HG03139 (cell line): ENCODE measurements at regions not wholly inside any gene's neighbourhood (a gene's known extent, or its start where the extent isn't known, plus 50 kb on each side); places are given as distances from the start of the nearest gene placed in this dataset.

Experiments used
- ATAC-seq: cut with Tn5 transposase; IDR thresholded peaks from one replicate; pipeline ENCODE4 v1.9.1; 2021; ENCODE audit not compliant: unreplicated experiment

DNA sequence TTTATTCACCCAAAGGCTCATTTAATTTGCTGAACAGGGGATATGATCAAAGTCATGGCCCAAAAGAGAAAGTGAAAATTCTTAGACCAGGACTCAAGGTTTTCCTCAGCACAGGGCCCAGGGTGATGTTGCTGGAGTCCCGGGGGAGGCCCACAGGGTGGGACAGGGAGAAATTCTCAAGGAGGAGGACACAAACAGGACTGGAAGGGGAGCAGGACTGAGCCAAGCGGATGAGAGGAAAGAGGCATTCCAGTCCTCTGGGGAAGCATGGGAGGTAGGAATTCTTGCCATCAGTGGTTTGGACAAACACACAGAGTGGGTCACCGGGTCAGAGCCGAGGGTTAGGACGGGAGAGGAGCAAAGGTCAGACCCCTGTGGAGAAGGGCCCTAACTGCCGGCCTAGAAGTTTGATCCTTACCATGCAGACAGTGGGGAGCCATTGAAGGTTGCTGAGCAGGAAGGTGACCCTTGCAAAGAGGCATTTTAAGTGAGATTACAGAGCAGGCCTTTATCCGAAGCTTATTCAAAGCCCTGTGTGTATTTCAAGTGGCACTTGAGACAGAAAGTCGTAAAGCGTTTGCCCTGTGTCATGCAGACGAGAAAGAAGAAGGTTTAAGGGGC is 68.4 kb upstream of the PTGR2 start:
- no peak for ATAC-seq

DNA sequence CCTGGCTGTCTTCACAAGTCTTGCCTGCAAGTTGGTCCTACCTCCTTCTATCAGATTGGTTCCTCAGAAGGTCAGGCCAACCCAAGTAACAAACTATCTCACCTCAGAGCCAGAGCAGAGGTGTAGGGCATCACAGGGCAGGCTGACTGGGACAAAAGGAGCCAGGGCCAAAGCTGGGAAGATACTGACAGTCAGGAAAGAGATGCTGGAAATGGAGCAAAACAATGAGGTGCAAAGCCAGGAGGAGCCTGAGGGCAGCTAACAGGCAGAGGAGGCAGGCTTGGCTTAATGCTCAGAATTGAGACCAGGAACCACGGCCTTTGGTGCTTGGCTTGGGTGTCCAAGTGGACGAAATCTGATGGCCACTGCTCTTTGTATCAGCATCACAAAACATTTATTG is 68.4 kb upstream of the PNMA1 start:
- ATAC-seq, result no peak

DNA sequence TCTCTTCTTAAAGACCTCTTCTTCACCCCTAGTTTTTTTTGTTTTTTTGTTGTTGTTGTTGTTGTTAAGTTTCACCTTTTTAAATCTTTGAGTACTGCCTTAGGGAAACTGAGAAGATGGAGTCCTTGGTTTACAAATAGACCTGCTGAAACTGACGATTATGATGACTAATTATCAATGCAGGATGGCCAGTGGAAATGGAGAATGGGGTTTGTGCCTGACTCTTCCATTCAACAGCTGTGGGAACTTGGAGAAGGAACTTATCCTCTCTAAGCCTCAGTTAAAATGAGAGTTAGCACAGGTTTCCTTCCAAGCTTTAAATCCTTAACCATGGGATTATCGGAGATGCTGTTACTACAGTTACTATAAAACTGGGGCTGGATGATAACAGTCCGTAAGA is 66.7 kb upstream of the PNMA1 start:
- no peak for ATAC-seq

DNA sequence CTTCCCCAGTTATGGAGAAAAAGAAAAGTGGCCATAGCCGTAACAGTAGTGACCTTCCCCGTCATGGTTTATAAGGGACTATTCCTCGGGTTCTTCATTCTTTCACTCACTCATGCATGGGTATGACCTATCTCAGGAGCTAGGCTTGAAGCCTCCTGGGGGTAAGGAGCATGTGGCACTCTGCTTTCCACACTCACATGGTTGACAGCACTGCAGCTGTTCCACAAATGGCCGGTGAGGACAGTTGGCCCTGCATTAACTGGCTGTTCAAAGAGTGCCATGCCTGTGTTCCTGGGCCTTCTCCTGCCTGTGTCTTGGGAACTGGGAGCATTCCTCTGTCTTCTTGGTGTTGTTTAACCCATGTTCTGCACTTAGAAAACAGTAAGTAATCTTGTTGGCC is 66.2 kb upstream of the PNMA1 start:
- ATAC-seq, result no peak

DNA sequence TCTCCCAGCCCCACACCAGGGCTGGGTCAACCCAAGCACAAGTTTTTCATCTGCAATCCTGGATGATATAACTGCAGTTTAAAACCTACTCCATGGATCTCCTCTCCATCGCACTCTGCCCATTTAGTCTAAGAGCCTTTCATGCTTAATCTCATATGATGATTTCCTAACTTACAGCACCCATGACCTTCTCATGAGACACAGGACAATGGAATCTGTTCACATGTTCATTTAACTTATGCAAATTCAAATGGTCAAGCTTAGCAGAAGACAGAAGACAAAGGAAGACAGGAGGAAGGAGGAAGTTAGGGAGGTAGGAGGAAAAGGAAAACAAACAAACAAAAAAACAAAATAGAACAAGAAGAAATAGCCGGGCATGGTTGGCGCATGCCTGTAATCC is 64.6 kb upstream of the PNMA1 start:
- ATAC-seq, result no peak

DNA sequence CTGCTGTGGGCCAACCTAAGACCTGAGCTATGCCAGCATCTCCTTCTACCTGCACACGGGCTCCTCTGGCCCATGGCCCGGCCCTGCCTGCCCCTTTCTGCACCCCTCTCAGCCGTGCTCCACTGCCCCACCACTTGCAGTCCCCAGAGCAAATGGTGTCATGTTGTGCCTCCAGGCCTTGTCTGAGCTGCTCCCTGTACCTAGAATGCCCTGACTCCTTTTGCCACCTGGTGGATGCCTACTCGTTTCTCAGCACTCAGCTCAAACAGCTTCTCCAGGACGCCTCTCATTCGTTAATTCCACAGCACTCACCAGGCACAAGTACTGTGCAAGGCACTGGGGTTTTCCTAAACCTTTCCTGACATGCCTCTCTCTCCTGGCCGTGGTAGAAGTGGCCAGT is 63.2 kb upstream of the PNMA1 start:
- no peak for ATAC-seq

DNA sequence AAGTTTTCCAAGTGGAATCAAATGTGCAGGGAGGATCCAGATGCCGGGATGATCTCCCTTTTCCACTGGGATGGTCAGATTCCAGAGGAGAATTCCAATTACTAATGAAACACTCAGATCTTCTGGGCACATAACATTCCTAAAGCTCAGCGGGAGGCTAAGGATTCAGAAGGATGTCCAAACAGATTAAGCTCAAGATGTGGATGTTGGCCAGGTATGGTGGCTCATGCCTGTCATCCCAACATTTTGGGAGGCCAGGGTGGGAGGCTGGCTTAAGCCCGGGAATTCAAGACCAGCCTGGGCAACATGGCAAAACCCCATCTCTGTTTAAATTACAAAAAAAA is 62.0 kb upstream of the PNMA1 start:
- no peak for ATAC-seq

DNA sequence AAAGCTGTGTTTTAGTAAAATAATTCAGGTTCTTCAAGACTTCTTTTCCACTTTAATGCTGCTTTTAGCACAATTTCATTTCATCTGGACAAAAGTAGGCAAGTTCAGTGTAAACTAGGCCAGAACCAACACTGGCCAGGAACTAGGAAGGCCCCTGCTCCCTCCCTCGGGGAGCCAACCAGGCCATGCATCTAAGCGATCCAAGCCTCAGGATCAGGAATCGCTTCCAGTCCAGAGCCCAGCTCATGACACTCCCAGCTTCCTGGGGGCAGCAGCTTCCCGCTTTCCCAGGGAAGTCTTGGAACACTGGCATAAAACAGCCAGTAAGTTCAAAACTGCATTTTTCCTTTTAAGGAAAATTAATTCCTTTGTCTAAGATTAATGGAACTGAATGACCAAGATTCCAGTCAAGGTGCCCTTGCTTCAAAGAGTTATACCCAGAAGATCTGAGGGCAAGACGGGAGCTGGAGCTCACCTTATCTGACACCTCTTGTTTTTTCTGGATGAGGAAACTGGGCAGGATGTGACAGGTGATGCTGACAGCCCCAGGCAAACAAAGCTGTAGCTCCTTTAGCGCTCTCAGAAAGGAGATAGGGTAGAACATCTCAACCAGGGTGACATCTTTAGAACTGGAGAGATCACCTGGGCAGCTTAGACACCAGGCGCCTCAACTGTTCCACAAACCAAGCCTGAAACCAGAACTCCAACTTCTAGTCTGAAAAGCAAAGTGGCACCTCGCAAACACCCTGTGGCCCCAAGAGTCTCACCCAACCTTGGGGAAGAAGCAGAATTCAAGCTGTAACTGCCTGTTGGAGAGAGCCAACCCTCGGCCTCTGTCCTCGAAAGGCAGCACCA is 61.4 kb upstream of the PNMA1 start:
- no peak for ATAC-seq

DNA sequence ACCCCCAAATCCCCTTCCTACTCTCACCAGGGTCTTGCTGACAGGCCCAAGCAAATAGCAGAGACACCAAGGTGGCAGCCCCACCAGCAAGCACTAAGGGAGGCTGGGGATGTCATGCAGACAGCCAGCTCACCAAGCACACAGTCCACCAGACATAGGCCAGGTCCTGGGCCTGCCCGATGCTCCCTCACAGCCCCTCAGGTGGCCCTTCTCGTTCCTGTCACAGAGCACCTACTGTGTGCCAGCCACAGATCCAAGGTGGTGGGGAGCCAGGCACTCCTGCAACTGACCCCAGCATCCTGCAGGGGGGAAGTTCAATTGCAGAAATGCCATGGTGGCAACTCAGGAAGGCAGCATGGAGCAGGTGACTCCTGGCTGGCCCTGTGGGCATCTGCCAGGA is 60.5 kb upstream of the PNMA1 start:
- no peak for ATAC-seq

DNA sequence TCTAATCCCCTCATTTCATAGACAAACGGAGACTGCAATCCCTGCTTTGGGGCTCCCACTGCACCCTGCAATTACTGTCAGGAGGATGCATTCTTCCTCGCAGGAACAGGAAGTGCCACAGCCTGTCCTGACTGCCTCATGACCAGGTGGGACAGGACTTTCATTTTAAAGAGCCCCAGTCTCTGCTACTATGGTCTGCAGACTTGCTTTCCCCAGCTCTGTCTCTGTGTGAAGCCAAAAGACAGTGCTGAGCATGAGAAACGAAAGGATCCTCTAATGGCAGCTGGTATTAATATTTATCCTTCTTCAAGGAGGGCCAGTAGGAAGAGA is 60.0 kb upstream of the PNMA1 start:
- ATAC-seq, result no peak

DNA sequence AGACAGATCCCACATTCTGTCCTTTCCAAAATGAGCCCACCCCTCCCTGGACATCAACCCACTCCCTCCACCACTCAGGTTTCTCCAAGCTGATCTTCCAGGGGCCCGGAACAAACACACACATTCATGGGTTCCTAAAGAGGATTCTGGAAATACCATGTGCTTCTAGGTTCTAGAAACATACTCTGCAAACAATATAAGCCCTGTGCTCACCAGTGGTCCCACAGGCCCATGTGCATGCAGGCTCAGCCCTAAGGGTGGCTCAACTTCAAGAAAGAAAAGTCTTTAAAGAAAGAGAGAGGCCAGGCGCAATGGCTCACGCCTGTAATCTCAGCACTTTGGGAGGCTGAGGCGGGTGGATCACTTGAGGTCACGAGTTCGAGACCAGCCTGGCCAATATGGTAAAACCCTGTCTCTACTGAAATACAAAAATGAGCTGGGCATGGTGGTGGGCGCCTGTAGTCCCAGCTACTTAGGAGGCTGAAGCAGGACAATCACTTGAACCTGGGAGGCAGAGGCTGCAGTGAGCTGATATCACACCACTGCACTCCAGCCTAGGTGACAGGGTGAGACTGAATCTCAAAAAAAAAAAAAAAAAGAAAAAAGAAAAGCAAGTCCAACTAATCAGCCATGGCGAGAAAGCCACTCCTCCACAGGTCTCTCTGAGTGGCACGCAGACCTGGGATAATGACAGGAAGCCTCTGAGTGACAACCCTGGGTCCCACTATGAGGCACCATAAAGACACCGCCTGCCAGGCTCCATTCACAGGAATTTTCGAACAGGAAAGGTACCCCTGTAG is 59.5 kb upstream of the PNMA1 start:
- no peak for ATAC-seq

DNA sequence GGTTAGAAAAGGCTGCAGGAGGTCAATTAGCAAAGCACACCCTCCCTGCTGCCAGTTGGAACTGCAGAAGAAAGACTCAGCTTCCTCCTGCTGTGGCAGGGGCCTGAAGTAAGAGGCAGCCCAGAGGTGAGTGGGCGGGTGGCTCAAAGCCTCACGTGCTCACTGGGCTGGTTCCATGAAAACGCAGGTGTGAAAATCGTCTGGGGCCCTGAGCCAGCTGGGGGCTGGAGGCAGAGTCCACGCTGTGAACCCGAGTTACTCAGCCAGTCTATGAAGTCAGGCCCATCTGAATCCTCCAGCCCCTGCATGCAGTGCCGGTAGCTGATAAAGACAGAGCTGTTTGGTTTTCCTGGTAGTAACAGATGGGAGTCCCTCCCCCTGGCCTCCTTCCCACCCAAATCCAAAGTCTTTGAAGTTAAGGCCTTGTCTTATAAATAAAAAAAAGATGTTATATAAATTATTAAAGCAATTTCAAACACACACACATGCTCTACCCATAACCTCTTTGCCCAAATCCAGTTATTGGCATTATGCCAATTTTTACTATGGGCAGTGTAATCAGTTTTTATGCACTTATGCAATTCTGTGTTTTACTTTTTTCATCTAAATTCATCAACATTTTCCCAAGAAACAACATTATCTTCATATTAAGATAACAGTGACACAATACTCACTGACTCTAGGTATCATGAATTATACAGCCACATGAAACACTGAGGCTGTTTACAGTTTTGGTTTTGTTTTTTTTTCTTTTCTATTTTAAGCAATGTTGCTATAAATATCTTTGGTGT is 57.9 kb upstream of the PNMA1 start:
- peak; percentile 41 for ATAC-seq

DNA sequence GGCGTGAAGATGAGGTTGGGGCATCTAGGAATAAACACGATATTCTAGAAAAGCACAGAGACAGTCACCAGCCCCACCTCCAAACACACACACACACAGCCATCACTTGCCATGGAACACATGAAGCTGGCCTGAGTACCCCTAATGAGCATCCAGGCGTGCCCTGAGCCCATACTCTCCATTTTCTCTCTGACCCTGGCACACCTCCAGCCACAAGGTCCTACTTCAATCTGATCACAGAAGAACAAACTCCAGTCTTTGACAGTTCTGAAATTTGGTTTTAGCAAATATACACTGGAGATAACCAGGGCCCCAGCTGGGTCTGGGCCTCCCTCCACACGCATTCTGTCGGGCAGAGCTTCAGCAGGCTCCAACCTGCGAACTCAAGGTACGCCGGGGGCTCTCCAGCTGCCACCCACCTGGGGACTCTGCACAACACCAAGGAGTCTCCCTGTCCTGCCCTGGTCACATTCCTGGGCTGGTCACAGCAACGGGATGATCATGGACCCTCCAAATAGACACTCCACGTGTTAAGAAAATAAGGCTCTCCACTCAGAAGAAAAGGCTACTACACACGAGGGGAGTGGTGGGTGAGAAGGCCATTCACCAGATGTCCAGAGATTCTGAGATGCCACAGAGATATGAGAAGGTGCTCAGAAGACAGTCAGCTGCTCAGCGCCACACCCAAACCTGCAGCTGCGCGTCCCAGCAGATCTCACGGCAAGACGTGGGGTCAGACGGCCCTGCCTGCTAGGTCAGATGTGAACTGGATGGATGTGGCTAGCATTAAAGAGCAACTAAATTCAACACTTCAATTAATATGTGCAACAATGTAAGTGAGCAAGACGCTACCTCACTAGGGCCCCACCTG is 57.0 kb upstream of the PNMA1 start:
- ATAC-seq, result peak; percentile 7

DNA sequence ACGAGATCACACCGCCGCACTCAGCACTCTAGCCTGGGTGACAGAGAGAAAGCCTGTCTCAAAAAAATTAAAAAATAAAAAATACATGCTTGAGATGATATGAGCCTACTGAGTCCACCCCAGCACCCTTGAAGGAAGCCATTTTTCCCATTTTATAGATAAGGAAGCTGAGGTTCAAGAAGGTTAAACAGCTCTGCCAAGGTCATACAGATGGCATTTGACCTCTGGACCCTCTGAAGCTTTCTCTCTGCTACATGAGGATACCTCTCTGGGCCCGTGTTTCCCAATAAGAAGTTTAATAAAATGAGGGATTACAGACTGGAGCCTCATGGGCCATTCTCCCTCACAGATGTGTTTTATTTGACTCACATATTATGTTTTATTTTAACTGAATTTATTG is 53.9 kb upstream of the PNMA1 start:
- ATAC-seq, result no peak

DNA sequence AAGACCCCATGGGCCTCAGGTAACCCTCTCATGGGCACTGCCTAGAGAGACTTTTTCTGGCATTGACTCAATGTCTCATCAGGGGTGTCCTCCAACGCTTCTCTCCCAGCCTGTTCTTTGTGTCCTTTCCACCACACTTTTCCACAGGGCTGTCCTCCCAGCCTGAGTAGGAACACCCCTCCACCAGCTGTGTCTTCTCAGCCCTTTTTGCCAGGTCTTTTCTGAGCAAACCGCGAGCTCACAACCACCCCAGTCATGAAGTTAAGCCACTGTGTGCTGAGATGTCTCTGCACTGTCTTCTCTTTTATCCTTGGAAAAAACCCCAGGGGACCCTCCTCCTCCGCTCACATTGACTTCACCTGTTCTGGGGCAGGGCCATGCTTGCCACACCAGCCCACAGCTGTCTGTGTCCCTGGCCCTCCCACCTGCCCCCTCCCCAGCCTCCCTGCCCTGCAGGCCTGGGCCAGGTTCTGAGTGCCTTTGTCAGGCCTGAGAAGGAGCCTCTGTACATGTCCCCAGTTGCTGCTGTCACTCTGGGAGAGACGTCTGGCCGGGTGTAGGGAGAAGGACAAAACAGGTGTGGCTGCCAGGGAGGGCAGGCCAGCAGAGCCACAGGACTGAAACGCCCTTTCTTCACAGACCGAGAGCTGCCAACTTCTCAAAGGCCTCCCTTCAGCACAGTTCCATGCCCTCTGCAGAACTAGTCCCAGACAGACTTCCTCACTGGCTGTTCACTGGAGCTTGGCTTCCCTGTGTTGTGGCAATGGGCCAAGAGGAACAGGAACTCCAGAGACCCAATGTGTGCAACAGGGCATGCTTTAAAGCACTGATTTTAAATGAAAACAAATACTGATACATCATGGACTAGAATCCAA is 50.5 kb upstream of the PNMA1 start:
- no peak for ATAC-seq
